ENCODE measurements at regions not wholly inside any gene's neighbourhood (a gene's known extent, or its start where the extent isn't known, plus 50 kb on each side); places are given as distances from the start of the nearest gene placed in this dataset.

DNA sequence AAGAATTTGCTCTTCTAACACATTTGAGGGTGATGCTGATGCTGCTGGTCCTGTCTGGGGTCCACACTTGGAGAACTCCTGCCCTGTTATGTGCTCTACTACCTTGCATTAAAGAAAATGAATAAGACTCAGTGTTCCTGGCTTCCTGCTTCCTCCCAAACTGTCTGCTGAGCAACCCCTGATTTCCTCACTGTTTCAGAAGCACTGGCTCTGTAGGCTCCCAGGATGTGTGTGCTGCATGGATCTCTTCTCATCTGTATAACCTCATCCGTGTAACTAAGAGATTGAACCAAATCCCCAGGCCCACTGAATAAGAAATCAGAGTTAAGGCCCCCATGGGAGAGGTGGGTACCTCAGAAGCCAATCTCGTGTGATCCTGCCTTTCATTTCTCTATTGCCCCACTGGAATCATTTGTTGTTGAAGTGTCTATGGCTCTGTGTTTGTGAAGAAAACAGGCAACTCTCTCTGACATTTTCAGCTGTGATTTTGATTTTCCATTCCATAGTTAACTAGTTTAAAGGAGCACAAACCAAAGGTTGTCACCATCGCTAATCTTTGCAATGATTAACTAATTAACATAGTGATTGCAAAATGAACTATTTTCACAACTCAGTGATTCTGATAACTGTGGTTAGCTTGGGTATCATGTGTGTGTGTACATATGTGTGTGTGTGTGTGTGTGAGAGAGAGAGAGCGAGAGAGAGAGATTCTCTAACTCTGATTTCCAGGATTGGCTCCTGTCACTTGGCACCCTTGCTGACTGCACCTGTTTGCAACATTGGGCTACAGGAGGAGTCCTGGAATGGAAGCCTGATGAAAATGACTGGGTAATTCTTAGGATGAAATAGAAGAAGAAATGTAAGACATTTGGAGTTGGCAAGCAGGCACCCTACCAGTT, 196.2 kb downstream of the SLC38A4 start:
- TF ChIP-seq CTCF (IDR thresholded peaks at IDR 0.05; ENCODE audit: low read length): no peak
- no peak for TF ChIP-seq EZH2 (IDR thresholded peaks at IDR 0.05; ENCODE audit: borderline replicate concordance, low read length)
